A673 (cell line): ENCODE measurements at regions not wholly inside any gene's neighbourhood (a gene's known extent, or its start where the extent isn't known, plus 50 kb on each side); places are given as distances from the start of the nearest gene placed in this dataset.

Experiments
- BruUV-seq: library from RNA; stranded (reverse); fragments of 400-500 nt; replicated peaks from 2 replicates; lab custom pipeline; 2021; lab: Mats Ljungman, UMichigan
- CTCF ChIA-PET: fragments of 300-600 bp; sonication (Branson Sonifier 250); formaldehyde crosslinking; loops from one replicate; lab custom pipeline; 2022; ENCODE audit warnings: antibody characterized with exemption; lab: Charles Lee
- POLR2A ChIA-PET: fragments of 300-600 bp; sonication (Branson Sonifier 250); formaldehyde crosslinking; loops from one replicate; lab custom pipeline; 2022; ENCODE audit warnings: antibody characterized with exemption; ENCODE audit not compliant: low non-redundant PET; lab: Charles Lee
- DNase-seq: peaks from one replicate; pipeline ENCODE4 v3.0.0-alpha.2; 2015; ENCODE audit warnings: low spot score
- H3K27ac ChIP-seq: fragments of 200-600 bp; sonication (generic); 2 replicates; pipeline ENCODE4 v1.5.1; 2016; ENCODE audit warnings: mixed run types, low read depth, mild to moderate bottlenecking, mixed read lengths, antibody characterized with exemption, low read length; ENCODE audit not compliant: poor library complexity, severe bottlenecking
- H3K27me3 ChIP-seq: fragments of 200-600 bp; sonication (generic); replicated peaks from 2 replicates; pipeline ENCODE4 v1.6.1; 2017; ENCODE audit warnings: mixed run types, low read depth, mild to moderate bottlenecking, mixed read lengths, antibody characterized with exemption, low read length; ENCODE audit not compliant: insufficient read depth, poor library complexity
- H3K36me3 ChIP-seq: fragments of 200-600 bp; sonication (generic); 2 replicates; pipeline ENCODE4 v1.6.1; 2016; ENCODE audit warnings: mixed run types, mild to moderate bottlenecking, mixed read lengths, antibody characterized with exemption, low read length; ENCODE audit not compliant: insufficient read depth, poor library complexity, severe bottlenecking
- H3K4me1 ChIP-seq: fragments of 200-600 bp; sonication (generic); 2 replicates; pipeline ENCODE4 v1.6.1; 2017; ENCODE audit warnings: mixed run types, mild to moderate bottlenecking, mixed read lengths, antibody characterized with exemption, low read length; ENCODE audit not compliant: insufficient read depth, poor library complexity, severe bottlenecking
- H3K4me3 ChIP-seq: fragments of 200-600 bp; sonication (generic); 2 replicates; pipeline ENCODE4 v1.5.1; 2016; ENCODE audit warnings: low read depth, mixed run types, mild to moderate bottlenecking, mixed read lengths, low read length; ENCODE audit not compliant: poor library complexity, severe bottlenecking
- H3K9me3 ChIP-seq: fragments of 200-600 bp; sonication (generic); 2 replicates; pipeline ENCODE4 v1.6.1; 2016; ENCODE audit warnings: mixed run types, low read depth, mild to moderate bottlenecking, mixed read lengths, antibody characterized with exemption, low read length; ENCODE audit not compliant: poor library complexity, severe bottlenecking
- EZH2 ChIP-seq: fragments of 200-600 bp; sonication (generic); IDR thresholded peaks from 2 replicates; pipeline ENCODE4 v1.6.1; 2017; ENCODE audit warnings: borderline replicate concordance, low read depth, mild to moderate bottlenecking, mixed read lengths, antibody characterized with exemption, low read length; ENCODE audit not compliant: poor library complexity, severe bottlenecking
- intact Hi-C: fragments of 100-400 bp; cut with micrococcal nuclease; formaldehyde crosslinking; loops from one replicate; pipeline ENCODE4 v1.10.0; 2022; ENCODE audit not compliant: unreplicated experiment
- TF ChIP-seq, protein P1 (sequence below): fragments of 300-800, 200-600 bp; sonication (generic); conservative IDR thresholded peaks from 2 replicates; pipeline ENCODE4 v1.5.1; 2017; ENCODE audit warnings: low read depth, mild to moderate bottlenecking, antibody characterized with exemption, low read length, moderate library complexity, mixed read lengths

DNA sequence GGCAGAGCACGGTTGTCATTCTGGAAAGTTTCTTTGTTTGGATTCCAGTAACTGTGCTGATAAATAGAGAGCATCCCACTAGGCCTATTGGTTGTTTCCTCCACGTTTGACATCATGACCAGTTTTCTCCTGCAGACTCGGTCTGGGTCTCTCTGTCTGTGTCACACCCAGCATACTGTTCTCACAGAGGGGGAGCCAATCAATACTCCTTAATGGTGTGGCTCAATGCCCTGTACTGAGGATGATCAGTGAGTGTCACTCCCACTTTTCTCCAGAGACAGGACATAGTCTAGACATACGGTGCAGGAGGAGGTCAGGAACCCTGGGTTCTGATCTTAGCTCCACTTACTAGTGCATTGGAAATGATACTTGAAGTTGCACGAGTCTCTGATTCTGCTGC is 88.2 kb upstream of the BLID start:
- no peak overlapping the region for H3K4me3 ChIP-seq
- no peak for DNase-seq
- TF ChIP-seq EZH2 = no peak
- TF ChIP-seq, protein P1, sequence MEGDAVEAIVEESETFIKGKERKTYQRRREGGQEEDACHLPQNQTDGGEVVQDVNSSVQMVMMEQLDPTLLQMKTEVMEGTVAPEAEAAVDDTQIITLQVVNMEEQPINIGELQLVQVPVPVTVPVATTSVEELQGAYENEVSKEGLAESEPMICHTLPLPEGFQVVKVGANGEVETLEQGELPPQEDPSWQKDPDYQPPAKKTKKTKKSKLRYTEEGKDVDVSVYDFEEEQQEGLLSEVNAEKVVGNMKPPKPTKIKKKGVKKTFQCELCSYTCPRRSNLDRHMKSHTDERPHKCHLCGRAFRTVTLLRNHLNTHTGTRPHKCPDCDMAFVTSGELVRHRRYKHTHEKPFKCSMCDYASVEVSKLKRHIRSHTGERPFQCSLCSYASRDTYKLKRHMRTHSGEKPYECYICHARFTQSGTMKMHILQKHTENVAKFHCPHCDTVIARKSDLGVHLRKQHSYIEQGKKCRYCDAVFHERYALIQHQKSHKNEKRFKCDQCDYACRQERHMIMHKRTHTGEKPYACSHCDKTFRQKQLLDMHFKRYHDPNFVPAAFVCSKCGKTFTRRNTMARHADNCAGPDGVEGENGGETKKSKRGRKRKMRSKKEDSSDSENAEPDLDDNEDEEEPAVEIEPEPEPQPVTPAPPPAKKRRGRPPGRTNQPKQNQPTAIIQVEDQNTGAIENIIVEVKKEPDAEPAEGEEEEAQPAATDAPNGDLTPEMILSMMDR = no peak
- H3K27me3 ChIP-seq = no peaks in the 10 kb centered on the region
- no peak overlapping the region for H3K27ac ChIP-seq
- no TSS peak for BruUV-seq
- ChIA-PET POLR2A (no interaction called here), CTCF (interaction anchor here (0.8 kb wide), 1 partner anchor 301 kb away, joined by 3 read pairs; no protein-coding TSS in a partner anchor)
- intact Hi-C loops = loop anchor here (5.0 to 10.0 kb wide), 2 partner anchors 47 to 269 kb away; no protein-coding TSS in a partner anchor
- peaks cover 20% of the 10 kb centered on the region for H3K4me1 ChIP-seq
- no peaks in the 10 kb centered on the region for H3K36me3 ChIP-seq
- no peaks in the 10 kb centered on the region for H3K9me3 ChIP-seq

DNA sequence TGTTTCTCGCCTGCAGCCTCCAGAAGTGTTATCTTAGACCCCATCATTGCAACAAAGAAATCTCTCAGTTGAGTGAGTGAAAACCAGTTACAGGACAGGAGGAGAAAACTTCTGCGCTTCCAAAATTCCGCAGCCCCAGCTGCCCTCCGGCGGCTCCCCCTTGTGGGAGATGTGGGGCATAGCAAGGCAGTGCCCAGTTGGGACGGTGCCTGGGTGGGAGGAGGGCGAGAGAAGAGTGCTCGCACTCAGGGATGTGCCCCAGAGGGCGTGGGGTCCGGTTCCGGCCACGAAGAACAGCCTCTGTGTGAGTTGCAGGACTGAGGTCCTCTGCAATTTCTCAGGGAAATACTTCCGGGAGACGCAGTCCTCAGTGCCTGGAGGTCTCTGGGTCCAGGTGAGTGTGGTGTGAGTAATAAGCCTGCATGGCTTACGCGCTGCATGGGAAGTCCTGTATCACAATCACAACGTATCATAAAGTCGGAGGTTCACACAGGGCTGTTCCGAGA is 87.0 kb upstream of the BLID start:
- TF ChIP-seq, protein P1 = peak; percentile 99
- TF ChIP-seq EZH2 = no peak
- no peaks in the 10 kb centered on the region for H3K36me3 ChIP-seq
- CTCF ChIA-PET = interaction anchor here (0.6 to 3.2 kb wide), 8 partner anchors 17 to 548 kb away, joined by 3 to 20 read pairs (median 5); no protein-coding TSS in a partner anchor
- peak overlapping the region; percentile 39 for H3K4me3 ChIP-seq
- H3K4me1 ChIP-seq = peaks cover 17% of the 10 kb centered on the region
- H3K9me3 ChIP-seq = no peaks in the 10 kb centered on the region
- DNase-seq = peak; percentile 90
- H3K27ac ChIP-seq = no peak overlapping the region
- POLR2A ChIA-PET = no interaction called here
- intact Hi-C loops = loop anchor here (1.0 to 10.0 kb wide), 6 partner anchors 46 to 548 kb away; no protein-coding TSS in a partner anchor
- BruUV-seq = no TSS peak
- no peaks in the 10 kb centered on the region for H3K27me3 ChIP-seq

DNA sequence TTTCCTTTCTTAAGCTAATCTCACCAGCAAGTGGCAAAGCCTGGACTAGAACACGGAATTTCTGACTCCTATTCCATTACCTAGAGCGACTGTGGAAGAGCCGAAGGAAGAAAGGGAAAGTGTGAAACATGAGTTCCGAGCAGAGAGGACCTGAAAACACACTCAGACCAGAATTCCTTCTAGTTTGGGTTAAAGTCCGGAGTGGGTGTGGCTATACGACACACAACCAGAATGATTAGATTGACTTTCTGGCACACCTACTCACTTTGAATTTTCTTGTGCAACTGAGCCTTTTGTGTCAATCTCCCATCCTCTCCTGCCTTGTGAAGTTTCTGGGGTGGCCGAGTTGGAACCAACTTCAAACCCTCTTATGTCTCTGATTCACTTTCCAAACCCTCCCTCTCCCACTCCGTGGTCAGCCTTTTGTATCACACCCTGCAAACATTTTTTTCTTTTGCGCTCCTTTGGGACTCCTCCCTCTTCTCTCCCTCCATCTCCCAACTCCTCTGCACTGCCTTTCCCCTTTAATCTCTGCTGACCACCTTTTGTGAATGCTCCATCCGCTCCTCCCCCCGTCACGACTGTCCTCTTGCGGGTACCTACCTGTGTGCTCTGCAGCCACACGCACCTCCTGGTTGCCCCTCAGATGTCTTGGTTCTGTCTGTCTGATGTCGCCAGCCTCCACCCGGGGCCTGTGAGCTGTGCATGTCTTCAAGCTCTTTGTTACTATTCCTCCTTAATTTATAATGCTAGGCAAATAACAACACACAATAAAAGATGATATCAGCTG is 86.3 kb upstream of the BLID start:
- peak; percentile 64 for DNase-seq
- Histone ChIP-seq H3K4me1 (peaks cover 14% of the 10 kb centered on the region), H3K4me3 (peak overlapping the region; percentile 39), H3K27me3 (no peaks in the 10 kb centered on the region), H3K27ac (peak overlapping the region; percentile 26), H3K9me3 (no peaks in the 10 kb centered on the region), H3K36me3 (no peaks in the 10 kb centered on the region)
- no peak for TF ChIP-seq EZH2
- TF ChIP-seq, protein P1 = no peak
- ChIA-PET CTCF (interaction anchor here (0.5 to 3.2 kb wide), 9 partner anchors 16 to 547 kb away, joined by 3 to 20 read pairs (median 3); no protein-coding TSS in a partner anchor), POLR2A (no interaction called here)
- TSS peak; percentile 42 for BruUV-seq
- intact Hi-C loops = loop anchor here (2.0 to 10.0 kb wide), 4 partner anchors 45 to 268 kb away; no protein-coding TSS in a partner anchor
